GM21717 (cell line): ENCODE measurements at regions not wholly inside any gene's neighbourhood (a gene's known extent, or its start where the extent isn't known, plus 50 kb on each side); places are given as distances from the start of the nearest gene placed in this dataset.
"Not testable (repeated sequence)": the region's sequence is repeated elsewhere in the genome, so short reads cannot be mapped to it uniquely, and the experiment has no call there.

Source experiments
- ATAC-seq: cut with Tn5 transposase; IDR thresholded peaks from one replicate; pipeline ENCODE4 v1.9.1; 2021; ENCODE audit warnings: mild to moderate bottlenecking, moderate library complexity; ENCODE audit not compliant: unreplicated experiment

DNA sequence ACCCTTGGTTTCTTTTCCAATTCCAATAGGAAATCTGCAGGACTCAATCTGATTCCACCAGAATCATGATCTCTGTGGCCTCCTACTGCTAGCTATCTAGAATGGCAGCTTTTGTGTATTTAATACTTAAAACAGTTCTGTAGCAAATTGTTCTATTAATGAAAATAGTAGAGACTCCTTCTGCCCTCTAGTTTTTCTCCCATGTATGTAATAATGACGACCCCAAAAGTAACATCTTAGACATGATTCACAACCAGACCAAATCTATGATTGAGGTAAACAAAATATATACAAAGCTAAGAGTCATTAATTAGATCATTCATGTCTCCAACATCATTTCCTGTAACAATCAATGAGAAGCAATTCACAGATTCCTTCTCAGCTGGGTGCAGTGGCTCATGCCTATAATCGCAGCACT, 259.1 kb upstream of the MKLN1 start:
- ATAC-seq = no peak

DNA sequence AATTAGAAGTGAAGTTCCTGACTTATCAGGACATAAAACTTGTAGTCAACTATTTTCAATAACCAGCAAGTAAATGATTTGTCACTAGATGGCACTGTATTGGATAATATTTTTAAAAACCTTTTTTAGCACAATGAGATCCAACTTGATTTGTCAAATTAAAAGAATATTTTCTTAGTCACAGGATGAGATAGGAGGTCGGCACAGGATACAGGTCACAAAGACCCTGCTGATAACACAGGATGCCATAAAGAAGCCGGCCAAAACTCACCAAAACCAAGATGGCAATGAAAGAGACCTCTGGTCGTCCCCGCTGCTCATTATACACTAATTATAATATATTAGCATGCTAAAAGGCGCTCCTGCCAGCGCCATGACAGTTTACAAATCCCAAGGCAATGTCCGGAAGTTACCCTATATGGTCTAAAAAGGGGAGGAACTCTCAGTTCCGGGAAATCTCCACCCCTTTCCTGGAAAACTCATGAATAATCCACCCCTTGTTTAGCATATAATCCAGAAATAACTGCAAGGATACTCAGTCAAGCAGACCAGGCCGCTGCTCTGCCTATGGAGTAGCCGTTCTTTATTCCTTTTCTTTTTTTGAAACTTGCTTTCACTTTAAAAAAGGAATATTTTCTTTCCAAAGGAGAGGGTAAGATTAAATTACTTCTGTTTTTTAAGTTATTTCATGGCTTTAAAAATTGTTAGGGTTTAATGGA, 255.7 kb upstream of the MKLN1 start:
- no peak for ATAC-seq

DNA sequence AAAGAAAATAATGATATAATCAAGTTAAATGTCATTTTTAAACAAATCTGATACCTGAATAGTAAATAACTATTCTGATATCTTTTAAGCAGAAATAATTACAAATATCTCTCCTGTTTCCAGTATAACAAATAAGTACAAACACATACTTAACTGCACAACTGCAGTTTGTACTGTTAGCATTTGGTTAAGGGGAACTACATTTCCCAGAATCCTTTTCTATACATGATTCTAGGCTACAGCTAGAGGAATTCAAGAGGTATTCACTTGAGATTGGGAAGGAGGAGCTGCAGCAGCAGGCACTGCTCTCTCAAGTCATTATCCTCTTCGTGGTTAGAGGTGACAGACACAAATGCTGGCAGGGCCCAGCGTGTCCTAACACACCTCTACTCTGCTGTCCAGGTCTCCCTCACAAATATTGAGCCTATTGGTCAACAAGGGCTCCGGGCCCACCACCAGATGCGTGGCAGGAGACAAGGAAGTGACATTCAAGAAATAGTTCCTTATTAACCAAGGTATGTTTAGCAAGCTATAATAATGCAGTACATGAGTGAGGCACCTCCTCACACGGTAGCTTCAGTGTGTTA, 255.1 kb upstream of the MKLN1 start:
- ATAC-seq = no peak

DNA sequence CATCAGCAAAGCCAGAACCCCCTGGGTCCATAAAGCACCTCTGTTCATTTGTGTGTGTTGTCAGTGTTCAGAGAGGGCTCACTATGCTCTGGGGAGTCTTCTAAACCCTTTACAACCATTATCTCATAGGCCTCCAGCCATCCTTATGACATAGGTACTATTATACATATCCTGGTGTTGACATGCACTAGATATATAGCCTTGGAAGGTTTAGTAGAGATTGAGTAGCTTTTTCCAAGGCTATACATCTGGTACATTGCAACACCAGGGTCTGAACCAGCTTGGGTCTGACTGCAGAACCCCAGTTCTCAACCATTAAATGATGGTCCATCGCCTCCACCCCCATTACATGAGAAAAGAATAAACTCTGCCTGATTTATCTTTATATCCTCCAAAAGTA, 253.6 kb upstream of the MKLN1 start:
- ATAC-seq = no peak

DNA sequence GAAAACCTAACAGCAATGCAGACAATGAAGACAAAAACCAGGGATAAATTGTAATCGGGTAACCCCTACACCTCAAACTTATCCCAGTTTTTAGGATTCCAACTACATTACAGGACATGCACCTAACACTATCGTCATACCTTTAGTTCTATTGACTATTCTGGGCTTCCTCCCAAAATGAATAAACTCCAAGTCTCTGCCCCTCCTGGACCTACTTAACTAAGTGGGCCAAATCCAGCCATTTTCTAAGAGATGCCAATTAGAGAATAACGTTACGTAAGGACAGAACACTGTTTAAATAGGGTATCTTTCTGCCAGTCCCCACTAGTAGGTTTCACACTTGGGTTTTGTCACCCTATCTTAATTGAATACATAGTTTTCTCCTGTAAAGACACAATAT, 253.1 kb upstream of the MKLN1 start:
- no peak for ATAC-seq

DNA sequence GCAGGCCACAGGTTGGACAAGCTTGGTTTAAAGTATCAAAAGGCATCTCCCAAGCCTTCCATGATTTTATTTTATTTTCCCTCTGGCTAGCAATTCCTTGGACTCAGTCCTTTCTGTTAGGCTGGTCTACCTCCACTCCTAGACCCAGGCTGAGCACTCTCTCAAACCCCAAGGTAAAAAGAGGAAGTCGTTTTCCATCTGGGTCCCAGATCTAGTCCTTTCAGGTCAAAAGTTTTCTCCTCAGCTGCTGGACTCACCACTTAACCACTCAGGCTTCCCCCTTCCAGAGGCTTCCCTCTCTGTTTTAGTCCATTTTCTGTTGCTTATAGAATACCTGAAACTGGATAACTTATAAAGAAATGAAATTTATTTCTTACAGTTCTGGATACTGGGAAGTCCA, 252.3 kb upstream of the MKLN1 start:
- no peak for ATAC-seq

DNA sequence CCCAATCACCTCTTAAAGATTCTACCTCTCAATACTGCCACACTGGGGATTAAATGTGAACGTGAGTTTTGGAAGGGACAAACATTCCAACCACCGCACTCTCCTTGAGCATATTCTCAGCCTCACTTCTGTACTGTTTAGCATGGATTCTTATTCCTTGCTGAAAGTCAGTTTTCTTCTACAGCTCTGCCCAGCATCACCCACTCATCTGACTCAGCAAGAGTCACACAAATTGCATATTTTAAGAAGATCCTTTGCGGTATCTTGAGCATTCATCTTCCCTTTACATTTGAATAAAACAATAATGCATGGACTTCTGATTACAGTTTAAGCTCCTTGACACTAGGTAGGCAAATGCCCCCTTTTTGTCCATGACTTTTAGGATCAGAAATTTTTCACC, 251.6 kb upstream of the MKLN1 start:
- ATAC-seq = no peak

DNA sequence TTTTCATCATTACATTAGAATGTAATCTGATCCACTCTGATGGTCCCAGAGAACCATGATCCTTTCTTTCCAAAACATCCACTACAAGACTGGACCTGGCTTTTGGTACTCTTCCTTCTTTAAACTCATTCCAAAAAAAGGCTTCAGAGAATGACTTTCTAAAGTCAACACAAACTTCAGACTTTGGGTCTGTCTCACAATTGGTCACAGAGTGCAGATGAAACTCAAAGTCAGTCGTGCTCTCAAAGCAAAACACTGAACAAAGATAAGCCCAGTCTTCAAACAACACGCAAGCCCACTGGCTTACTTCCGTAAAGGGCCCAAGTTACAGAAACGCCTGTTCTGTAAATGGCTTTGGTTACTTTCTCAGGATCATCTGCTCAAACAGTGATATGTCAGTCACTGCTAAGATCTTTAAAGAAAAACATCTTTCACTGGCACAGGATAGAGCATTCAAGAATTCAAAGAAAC, 250.9 kb upstream of the MKLN1 start:
- no peak for ATAC-seq

DNA sequence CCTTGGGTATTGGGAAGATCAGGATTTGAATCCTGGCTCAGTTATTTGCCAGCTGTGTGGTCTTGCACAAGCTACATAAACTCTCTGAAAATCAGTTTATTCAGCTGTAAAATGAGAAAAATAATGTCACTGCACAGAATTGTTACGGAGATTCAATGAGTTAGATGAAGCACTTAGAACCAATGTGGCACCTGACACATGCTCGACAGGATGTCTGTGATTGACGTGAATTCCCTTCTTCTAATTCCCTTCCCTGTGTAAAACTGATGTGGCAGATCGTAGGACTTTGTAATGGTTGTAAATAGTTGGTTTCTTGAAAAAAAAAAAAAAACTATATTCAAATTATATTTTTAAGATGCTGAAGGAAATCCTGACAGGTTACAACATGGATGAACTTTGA, 249.9 kb upstream of the MKLN1 start:
- ATAC-seq = no peak

DNA sequence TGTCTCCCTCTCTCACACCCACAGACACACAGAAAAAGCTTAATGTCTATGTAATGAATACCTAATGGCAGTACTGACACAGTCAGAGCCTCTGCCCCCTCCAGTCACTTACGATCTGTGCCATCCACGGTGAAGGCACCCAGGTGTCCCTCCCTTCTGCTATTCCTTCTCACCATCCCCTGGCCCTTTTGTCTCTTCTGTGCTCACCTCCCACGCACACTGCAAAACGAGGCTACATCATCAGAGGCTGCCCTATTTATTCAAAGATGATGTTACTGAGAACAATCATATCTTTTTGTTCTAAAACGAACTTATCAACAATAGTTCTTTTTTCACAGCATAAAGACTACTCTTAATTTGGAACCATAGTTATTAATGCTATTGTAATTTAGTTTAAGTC, 246.9 kb upstream of the MKLN1 start:
- no peak for ATAC-seq

DNA sequence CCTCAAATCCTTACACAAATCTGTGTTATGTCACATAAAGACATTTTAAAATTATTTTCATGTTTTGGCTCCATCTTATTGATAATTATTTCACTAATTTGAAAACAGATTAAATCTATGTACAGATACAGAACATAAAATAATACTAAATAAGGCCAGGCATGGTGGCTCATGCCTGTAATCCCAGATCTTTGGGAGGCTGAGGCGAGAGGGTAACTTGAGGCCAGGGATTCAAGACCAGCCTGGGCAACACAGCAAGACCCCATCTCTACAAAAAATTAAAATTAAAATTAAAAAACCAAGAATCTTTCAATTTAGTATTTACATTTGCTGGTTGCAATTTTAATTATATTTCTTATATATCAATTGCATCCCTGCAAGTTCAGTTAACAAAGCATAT, 246.4 kb upstream of the MKLN1 start:
- ATAC-seq = no peak

DNA sequence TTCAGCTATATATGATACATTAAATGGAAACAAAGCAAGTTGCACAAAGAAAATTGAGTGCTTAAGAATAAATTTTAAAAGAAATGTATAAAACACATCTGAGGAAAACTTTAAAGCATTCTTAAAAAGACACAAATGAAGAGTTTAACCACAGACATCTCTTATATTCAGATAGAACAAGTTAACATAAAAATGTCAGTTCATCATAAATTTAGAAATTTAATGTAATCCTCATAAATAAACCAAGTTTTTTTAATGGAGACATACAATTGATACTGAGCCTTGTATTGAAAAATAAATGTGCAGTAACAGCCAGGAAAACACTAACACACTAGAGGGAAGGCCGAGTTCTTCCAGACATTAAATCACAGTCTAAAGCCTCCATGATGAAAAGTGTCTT, 243.9 kb upstream of the MKLN1 start:
- no peak for ATAC-seq

DNA sequence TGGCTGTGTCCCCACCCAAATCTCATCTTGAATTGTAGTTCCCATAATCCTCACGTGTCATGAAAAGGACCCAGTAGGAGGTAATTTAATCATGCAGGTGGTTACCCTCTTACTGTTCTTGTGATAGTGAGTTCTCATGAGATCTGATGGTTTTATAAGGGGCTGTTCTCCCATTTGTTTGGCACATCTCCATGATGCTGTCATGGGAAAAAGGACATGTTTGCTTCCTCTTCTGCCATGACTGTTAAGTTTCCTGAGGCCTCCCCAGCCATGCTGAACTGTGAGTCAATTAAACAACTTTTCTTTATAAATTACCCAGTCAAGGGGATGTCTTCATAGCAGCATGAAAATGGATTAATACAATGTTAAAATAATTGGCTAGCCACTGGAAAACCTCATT, 243.3 kb upstream of the MKLN1 start:
- not testable (repeated sequence) for ATAC-seq

DNA sequence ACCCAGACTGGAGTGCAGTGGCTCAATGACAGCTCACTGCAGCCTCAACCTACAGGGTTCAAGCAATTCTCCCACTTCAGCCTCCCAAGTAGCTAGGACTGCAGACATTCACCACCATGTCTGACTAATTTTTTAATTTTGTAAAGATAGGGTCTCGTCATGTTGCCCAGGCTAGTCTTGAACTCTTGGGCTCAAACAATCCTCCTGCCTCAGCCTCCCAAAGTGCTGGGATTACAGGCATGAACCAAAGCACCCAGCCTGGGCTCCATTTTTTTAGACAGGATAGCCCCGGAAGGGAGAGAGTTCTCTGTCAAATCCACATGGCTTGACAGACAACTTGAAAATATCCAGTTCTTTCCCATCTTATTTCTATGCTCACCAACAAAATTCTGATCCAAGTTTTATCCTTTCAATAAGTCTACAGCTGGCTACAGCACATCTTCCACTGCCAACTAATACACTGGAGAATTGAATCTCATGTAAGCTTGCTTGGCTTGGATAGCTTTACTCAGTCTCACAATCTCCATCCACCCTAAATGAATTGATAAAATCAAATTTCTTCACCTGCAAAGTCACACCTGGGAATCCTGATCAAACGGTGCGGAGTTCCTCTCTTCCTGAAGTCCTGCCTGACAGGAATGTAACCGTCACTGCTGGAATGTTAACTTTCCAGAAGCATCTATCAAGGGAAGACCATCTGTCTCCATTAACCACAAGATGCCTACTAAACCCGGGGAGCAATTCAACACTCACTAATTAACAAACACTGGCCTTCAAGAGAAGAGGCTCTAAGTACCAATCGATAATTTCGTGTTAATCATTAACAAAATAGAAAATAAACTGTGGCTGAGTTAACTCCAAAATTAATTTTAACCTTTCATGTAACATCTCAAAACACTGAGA, 239.7 kb upstream of the MKLN1 start:
- ATAC-seq = no peak

DNA sequence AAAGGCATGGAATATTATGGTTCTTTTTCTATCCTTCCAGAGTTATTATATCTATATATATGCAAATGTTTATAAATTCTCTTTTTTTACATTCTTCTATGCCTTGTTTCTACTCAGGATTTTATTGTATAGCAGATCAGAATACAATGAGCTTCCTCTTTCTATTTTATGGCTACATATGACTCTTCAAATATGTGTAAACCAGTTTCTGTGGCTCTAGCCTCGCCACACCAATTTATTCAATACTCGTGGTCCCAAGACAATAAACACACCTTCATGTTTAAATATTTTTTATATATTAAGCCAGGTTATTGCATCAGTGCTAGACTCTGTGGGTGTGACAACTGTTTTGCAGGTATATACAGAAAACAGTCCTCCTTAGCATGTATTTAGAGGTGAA, 237.5 kb upstream of the MKLN1 start:
- no peak for ATAC-seq

DNA sequence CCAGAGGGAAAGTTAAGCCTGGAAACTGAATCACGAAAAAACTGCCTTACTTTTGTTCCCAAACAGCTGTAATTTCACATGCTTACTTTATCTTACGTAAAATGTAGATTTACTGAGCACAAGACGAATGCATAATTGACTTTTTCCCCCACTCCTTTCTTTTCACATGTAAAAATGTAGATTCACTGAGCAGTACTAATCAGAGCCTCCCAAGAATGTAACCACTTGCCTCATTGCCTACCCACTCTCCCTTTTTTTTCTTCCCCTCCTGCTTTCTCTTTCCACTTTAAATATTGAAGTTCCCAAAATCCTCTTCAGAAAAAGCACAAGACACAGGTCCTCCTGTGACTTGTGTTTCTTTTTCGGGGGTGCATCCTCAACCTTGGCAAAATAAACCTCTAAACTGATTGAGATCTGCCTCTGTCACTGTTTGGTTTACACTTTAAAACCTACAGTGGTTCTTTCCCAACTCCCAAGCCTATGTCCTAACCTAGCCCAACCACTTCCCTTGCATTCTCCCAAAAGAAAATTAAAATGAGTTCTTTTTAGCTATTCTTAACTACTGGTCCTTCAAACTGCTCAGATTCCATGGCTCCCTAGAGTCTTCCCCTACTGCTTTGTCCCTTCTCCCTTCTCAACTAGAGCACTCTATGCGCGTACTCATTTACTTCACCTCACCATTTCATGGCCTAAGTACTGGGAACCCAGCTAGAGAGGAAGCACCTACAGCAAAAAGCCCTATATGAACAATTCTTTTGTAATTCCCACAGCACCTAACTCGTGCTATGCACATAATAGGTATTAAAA, 236.6 kb upstream of the MKLN1 start:
- no peak for ATAC-seq

DNA sequence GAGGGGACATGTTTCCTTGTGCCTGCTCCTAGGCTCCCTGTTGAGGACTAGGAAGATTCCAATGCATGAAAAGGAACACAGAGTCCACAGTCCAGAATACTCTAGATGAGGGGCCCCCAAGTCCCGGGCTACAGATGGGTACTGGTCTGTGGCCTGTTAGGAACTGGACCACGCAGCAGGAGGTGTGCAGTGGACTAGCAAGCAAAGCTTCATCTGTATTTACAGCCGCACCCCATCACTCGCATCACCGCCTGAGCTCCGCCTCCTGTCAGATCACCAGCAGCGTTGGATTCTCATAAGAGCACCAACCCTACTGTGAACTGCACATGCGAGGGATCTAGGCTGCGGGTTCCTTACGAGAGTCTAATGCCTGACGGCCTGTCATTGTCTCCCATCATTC, 233.0 kb upstream of the MKLN1 start:
- ATAC-seq = no peak

DNA sequence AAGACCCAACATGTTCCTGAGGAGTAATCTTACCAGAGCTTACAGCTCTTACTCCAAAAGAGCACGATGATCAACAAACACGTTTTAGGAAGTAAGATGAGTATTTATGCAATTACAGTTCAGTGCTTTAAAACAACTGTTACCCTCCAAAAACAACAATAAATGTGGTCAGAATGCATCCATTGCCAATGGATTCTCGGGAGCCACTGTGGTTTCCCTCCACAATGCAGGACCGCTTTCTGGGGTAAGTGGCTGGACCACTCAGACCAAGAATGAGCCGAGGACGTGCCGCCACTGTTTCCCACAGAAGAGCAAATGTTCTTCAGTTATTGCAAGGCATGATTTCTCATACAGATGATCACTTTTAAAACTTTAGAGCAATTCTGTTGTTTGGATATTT, 232.3 kb upstream of the MKLN1 start:
- no peak for ATAC-seq

DNA sequence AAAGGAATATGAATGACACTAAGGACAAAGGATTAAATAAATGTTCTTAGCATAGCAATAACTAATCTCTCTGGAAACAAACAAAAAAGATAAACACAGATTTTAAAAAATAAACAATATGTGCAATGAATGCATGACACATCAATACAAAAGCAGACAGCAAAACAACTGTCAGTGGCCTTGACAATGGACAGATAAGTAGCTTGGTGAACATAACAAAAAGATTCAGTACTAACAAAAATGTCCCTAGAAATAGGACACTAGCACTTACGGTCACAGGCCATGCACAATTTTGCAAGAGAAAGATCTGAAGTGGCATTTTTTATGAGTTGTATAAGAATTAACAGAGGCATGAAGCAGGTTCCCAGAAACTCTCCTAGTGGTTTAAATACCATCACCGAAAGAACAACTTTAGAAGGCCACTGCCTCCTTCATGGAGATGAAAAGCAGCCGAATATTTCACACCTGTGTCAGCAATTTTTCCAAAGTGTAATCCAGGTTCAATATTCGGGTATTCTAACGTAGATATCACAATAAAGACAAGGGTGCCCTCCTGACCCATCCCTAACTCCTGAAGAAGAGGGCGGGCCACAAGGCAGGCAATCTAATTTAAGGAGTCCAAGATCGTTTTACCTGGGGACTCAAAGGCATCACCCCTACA, 231.3 kb upstream of the MKLN1 start:
- no peak for ATAC-seq

DNA sequence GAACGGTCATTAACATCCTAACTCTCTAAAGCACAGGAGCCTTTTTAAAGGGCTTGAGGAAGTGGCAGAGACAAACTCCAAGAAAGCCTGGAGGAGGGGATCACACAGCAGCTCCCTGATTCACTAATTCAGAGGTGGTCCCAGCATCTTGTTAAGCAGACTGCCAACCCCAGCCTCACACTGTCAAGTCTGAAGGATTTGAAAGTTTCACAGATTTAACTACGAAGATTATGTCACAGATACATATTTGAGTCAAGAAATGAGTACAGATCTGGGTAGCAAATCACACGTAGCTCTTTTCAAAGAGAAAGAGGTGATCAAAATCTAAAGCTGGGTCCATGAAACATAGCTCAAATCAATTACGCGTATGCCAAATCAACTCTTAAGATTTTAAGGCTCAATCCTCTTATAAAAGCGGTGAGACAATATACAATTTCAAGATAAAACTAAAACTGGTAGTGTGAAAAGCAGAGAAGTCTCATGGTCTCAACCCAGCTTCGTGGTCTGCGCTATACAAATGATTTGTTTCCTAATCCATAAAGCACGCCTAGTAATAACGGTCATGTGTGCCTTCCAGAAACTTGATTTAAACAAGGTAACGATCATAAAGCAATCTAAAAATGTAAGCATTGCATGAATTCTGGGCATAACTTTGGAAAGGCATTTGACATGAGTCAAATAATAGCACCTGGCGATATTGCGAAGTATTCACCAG, 229.9 kb upstream of the MKLN1 start:
- ATAC-seq = no peak
